ENCODE measurements at regions not wholly inside any gene's neighbourhood (a gene's known extent, or its start where the extent isn't known, plus 50 kb on each side); places are given as distances from the start of the nearest gene placed in this dataset.

DNA sequence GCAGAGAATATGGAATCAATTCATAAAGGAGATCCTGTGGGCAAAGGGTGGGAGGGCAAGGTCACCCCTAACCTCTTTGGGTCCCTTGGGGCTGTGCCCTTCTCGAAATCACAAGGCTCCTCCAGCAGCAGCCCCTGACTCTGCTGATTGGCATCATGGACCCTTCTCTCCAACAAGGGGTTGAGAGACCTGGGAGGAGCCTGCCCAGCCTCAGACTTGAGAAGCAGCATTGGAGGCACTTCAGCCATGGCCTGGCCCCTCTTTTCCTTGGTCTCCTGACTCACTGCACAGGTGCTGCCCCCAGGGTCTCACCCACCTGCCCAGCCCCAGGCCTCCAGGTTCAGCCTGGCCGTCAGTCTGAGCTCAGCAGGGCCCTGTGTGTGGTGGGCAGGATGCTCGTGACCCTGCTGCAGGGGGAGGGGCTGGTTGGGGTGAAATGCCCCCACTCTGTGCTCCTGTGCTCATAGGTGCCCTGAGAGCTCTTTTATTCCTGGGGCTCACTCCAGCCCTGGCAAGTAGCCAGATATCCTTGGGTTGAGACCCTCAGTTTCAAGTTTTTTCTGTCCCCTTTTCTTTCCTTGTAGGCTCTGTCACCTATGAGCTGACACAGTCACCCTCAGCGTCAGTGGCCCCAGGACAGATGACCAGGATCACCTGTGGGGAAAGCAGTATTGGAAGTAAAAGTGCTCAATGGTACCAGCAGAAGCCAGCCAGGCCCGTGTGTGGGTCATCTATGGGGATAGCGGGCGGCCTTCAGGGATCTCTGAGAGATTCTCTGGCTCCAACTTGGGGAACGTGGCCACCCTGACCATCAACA, 110.8 kb downstream of the GGTLC2 start:
- TF ChIP-seq, protein P1, sequence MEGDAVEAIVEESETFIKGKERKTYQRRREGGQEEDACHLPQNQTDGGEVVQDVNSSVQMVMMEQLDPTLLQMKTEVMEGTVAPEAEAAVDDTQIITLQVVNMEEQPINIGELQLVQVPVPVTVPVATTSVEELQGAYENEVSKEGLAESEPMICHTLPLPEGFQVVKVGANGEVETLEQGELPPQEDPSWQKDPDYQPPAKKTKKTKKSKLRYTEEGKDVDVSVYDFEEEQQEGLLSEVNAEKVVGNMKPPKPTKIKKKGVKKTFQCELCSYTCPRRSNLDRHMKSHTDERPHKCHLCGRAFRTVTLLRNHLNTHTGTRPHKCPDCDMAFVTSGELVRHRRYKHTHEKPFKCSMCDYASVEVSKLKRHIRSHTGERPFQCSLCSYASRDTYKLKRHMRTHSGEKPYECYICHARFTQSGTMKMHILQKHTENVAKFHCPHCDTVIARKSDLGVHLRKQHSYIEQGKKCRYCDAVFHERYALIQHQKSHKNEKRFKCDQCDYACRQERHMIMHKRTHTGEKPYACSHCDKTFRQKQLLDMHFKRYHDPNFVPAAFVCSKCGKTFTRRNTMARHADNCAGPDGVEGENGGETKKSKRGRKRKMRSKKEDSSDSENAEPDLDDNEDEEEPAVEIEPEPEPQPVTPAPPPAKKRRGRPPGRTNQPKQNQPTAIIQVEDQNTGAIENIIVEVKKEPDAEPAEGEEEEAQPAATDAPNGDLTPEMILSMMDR (IDR thresholded peaks at IDR 0.05) = no peak
- TF ChIP-seq ZFX (IDR thresholded peaks at IDR 0.05; ENCODE audit: borderline replicate concordance) = no peak
